HG03066 (cell line): ENCODE measurements at regions not wholly inside any gene's neighbourhood (a gene's known extent, or its start where the extent isn't known, plus 50 kb on each side); places are given as distances from the start of the nearest gene placed in this dataset.
A peak's percentile ranks its signal among the peaks of the same experiment; 100 is the strongest.
"Not testable (repeated sequence)": the region's sequence is repeated elsewhere in the genome, so short reads cannot be mapped to it uniquely, and the experiment has no call there.

ENCODE experiments used
- ATAC-seq: cut with Tn5 transposase; IDR thresholded peaks from one replicate; pipeline ENCODE4 v1.9.1; 2021; ENCODE audit warnings: low read depth; ENCODE audit not compliant: unreplicated experiment

DNA sequence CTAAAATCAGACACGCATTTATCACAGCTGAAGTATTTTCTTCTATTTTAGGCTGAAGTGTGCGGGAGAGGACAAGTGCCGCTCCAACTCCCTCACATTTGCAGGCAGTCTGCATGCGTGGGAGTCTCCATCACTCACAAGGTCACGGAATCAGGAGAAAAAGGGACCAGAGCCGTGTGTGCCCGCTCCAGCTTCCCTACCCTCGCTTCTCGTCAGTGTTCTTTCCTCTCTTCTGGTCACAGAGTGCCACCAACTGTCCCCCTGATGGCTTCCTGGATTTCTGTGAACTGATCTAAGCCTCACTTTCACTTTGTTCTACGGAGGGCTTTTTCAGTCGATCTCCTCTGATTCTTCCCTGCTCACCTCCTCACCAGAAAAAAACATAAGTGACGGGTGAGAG, 407.4 kb upstream of the AADAT start:
- ATAC-seq: no peak

DNA sequence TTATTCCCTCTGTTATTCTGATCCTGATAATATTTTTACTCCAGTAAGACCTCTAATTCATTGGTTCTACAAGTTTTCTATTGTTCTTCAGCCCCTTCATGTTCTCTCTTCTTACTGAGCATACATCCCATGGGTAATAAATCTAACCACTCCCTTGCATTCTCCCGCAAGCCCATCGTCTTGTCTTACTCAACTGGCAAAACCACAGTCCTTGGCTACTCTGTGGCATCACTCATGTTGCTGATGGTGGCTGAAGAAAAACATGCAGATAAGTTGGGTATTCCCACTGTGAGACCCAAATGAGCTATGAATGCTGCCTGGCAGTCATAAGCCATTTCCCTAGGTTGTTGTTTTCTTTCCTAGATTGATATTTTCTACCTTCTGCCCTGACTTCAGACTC, 402.2 kb upstream of the AADAT start:
- no peak for ATAC-seq

DNA sequence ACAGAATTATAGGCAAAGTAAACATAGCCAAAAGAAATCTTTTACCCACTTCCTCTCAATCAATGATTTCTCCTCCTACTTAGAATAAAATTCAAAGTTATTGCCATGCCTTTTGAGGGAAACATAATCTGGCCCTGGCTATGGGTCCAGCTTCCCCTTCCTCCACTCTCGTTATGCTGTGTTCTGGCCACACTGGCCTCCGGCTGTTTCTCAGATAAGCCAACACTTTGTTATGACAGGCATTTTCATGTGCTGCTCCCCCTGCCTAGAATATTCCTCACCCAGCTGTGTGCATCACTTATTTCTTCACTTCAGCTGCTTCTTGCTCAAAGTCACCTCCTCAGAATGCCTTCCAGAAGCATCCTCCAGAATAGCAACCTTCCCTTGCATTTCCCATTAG, 386.6 kb upstream of the AADAT start:
- no peak for ATAC-seq

DNA sequence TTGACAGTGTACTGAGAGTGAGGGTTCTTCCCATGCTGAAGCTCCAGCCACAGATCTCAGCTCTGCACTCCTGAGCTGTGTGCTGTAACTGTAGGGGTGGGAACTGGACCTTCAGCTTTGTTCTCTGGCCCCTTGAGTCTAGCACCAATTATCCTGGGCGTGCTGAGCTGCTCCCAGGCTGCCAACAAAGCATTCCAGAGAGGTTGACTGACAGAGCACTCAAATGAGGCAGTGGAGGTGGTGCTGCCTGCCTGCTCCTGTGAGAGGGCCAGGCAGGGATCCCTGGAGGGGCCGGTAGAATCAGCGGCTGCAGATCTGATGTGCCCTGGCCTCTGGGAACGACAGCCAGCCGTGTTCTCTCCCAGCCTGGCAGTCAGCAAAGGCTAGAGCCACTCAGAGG, 375.7 kb upstream of the AADAT start:
- ATAC-seq: no peak

DNA sequence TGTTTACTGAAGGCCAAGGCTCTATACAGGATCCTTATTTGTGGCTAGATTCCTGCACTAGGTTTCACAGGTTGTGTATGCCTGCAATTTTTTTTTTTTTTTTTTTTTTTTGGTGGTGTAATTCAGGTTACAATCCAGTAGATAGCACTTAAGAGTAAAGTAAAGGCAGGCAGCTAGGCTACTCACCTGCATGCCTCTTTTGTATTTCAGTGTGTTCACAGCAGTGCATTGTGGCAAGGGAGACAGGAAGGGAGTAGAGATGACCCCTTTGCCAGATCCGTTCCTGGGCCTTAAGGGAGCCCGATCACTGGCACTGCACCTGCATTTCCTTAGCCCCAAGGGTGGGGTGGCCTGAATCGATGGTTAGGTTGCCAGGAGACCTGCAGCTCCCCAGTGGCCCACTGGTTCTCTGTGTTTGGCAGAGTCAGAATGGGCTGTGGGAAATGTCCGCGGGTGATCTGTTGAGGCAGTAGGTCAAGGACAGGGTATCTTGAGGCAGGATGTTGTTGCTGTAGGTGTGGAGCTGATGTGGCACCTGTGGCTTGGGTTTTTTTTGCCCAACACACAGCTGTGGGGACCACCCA, 374.9 kb upstream of the AADAT start:
- ATAC-seq: no peak

DNA sequence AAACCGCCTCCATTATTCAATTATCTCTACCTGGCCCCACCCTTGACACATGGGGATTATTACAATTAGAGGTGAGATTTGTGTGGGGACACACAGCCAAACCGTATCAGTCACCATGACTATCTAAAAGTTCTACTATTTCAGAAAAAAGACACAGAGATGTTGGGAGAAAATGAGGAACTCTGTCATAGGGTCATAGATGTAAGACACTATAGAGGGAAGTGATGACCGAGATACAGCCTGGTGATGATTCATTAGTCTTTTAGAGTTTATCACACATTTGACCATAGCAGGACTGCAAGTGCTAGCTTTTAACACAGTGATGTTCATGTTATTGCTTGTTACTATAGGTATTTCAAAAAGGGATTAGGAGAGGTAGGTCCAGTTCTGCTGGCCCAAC, 357.0 kb upstream of the AADAT start:
- no peak for ATAC-seq

DNA sequence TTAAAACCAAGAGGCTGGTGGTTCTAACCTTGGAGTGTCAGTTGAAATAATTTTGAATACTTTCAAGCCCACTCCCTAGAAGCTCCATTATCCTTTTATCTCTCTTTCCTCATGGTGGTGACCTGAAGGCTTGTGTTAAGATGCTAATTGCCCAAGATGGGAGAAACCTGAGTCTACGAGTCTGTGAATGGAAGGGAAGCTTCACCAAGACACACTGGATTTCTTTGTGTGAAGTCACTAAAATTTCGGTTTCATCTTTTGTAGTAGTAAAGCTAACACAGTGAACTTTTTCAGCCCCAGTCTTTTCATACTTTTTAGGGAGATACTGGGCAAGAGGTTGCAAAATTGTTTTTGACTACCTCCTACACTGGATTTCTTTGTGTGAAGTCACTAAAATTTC, 351.4 kb upstream of the AADAT start:
- not testable (repeated sequence) for ATAC-seq

DNA sequence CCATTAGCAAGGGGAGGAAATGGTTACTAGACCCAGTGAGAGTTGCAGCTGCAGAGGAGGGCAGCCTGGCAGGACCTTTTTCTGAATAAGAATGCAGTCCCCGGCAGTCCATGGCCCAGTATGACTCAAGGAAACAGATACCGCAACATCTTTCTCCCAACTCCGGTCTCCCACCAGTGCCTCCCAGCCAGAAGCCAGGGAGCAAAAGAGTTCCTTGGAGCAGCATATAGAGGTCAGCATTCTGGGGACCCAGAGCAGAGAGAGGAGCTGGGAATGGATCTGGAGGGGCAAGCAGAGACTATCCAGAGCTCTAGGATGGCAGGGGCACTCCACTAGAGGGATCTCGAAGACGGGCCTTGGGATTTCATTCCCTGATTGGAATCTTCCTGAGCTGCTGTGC, 339.2 kb upstream of the AADAT start:
- no peak for ATAC-seq

DNA sequence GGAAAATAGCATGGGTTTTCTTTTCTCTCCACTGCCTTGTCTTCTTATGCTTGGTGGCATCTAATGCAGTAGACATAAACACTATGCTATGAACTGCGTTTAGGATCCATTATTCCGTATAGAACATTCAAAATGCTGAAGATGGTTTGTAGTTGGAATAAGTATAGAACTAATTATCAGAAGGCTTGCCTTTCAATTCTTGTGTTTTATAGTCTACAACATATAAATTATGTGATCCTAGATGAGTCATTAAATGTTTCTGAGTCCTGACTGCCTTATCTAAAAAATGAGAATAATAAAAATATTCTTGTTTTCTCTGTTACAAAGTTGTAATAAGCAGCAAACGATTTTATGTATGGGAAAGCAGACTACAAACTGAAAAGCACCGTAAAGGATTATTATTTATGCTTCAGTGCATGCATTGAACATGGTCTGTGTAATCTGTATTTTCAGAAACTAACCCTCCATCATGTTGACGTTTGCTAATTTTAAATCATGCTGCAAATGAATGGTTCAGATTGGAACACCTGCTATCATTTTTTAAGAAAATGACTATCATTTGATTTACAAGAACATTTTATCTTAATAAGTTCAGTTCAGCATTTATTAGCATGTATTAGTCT, 335.9 kb upstream of the AADAT start:
- ATAC-seq: no peak

DNA sequence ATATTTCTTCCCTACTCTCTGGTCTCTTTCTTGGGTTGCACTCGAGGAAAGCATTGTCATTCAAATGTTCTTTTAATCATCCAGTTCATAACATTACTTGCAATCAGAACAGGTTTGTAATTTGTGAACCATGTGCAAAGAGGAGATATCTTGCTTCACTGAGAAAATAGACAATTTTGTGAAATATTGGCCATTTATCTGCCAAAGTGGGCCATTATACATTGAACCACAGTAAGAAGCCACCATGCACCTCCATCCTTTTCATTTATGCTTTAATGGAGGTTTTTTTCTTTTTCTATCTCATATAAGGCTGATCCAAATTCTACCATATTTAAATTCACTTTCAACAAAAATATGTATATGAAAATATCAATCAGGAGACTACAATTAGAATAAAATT, 335.3 kb upstream of the AADAT start:
- ATAC-seq: no peak

DNA sequence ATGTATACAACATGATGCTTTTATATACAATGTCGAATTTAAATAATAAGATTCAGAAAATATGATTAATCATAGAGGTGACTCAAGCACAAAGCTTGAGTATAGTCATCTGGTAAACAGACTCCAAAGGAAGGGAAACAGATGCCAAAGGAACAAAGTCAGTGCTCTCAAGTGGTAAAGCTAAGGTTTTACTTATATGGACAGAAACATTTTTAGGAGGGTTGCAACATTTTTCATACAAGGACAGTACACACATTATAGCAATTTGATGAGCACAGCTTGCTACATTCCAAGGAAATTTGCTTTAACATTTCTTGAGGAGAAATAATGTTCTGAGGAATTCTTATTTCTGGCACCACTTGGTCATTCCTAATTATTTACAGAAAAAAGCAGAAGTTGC, 333.4 kb upstream of the AADAT start:
- ATAC-seq: no peak

DNA sequence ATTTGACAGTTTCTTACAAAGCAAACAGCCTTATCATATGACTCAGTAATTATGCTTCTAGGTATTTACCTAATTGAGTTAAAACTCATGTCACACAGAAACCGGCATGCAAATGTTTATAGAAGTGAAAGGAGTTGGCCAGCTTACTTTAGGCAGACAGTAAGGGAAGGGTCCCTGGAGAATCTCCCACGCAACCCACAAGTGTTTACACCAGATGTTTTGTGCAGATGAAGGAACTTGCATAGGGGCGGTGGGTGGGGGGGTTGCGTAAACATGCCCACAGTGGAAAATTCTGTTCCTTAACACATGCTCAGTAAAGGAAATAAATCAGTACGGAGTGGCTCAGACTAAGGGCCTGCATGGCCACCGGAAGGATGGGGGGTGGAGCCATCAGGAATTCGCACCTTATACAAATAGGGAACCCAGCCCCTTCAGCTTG, 330.5 kb upstream of the AADAT start:
- ATAC-seq: peak; percentile 73

DNA sequence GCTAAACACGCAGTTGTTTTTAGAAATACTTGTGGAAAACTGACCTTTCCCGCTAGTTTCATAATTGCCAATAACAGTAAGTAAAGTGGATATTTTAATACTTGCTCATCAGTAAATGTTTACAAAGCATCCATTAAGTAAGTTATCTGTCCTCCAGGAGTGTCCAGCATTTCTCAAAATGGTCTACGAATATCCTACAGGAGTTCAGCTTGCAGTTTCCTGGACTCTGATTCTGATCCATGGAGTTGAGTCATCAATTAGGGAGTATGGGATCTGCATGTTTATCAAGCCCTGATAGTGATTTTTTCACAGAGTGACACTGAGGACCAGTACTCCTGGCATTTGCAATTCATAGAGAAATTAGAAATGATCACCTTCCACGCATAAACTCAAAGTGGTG, 325.2 kb upstream of the AADAT start:
- no peak for ATAC-seq

DNA sequence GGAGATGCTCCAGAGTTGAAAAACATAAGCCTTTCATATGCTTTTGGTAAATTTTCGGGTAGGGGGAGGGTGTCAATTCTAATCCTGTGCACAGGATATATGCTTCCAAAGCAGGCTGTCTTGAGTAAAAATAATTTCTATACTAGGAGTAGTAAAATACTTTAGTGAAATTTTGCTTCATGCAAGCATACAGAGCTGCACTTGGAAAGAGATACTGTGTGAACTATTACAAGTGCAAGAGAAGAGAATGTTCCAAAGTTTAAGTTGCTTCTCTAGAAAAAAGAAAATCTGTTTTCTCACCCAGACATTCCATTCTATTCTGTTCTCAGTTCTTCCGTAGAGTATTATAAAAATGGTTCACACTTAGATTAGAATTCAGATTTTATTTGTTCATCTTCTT, 324.6 kb upstream of the AADAT start:
- ATAC-seq: no peak

DNA sequence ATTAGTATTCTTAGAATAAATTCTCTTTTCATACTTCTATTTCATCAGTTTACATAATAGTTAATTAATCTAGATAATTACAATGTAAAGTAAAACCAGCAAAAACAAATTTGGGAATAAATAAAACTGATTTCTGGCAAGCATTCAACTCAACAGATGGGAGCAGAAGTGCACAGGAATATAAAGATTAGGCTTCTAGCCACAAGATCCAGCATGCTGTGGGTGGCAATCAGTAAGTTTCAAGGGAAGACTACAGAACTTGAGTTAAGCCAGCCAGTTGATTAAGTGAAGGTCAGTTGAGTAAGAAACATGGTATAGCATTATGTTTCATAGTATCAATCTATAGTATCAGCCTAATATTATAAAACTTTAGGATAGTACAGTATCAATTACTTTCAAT, 324.2 kb upstream of the AADAT start:
- no peak for ATAC-seq

DNA sequence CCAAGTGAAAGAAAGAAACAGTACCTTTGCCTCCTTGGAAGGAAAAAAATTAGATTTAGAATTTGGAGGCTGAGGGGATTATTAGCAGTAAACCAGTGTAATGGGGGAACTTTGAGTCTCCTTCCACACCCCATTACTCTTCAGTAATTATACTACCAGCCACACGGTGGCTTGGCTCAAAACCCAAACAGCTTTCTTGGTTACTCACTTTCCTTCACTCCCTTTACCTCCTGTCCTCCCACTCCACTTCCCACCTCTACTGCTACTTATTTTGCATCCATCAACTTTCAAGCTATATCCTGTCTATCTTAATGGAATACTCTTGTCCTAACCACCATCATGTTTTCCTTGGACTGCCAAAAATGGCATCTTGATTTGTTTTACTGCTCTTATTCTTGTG, 310.6 kb upstream of the AADAT start:
- no peak for ATAC-seq

DNA sequence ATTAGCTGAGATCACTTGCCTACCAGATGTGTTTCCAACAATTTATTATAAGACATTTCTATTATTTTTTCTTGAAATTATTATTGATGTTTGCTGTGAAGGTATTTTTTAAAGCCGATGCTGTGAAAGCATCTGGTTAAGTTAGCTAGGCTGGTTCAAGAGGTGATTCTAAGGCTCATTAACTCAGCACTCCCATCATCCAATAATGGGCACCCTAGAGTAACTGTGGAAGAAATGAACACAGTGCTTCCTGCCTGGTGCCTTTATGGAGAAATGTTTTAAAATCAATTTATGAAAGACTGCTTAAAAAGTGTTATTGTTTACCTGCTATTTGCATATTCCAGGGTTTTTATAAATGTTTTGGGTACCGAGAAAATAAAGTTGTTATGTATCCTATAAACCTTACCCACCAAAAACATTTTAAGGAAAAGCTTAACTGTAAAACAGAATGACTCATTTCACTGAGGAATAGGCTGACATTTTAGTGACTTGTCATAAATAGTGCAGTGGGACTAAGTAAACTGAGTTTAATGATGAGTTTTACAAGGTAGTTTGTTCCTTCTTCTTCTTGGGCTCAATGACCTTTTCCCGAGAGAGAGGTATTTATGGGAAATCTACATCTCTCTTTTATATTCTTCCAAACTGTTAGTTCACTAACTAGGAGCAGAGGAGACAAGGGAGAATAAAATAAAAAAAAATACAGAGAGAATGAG, 310.0 kb upstream of the AADAT start:
- no peak for ATAC-seq

DNA sequence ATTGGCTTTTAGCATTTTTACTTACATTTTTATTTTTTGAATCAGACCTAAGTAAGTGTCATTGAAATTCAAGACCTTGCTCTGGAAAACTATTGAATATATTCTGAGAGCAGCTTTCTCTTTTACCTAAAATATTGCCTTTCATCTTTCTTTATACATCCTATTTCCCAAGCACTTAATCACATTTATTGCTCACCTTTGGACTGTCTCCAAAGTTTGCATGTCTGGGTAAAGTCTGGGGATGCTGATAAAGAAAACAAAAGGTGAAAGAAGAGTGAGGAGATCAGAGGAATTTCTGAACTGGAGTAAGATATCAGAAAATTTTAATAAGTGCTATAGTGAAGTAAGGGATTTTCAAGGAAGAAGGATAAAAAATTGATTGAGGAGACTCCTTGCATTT, 308.5 kb upstream of the AADAT start:
- no peak for ATAC-seq

DNA sequence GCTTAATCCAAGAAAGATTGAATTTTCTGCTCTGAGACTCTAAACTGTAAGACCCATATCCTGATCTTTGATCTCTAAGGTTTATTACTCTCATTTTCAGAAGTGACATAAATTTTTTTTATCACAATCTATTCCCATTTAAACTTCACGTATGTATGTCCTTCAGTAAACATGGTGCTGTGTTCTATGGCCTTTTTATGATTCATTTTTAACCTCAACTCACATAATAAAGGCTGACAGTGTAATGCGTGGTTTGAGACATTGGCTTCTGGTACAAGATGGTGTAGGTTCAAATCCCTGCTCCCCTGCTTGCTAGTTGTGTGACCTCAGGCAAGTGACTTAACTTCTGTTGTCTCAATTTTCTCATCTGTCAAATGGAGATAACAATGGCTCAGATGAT, 306.0 kb upstream of the AADAT start:
- ATAC-seq: no peak

DNA sequence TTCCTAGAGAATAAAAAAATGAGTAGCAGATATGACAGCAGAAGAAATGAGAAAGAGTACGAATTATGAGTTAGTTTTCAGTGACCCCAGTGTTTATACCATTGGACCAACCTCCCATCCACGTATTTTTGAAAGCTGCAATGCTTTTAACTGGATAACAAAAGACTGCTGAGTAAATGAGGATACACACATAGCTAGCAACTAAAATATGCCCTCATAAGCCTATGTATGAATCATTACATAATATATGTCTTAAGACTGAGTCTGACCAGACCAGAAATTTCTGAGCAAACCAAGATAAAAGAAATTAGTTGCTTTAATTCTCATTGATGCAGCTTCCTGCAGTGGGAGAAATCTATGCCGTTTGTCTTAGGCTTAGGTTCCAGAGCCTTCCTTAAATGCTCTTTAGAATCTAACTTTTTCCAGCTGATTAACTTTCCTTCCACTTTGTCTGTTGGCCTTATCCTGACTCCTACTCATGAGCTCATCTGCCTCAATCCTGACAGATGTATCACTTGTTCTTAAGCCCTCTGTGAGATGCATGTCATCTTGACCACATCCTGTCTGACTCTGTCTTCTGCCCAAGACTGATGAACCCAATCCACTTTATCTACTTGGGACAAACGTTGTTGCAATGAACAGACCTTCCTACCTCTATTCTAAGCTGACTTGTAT, 301.4 kb upstream of the AADAT start:
- no peak for ATAC-seq

DNA sequence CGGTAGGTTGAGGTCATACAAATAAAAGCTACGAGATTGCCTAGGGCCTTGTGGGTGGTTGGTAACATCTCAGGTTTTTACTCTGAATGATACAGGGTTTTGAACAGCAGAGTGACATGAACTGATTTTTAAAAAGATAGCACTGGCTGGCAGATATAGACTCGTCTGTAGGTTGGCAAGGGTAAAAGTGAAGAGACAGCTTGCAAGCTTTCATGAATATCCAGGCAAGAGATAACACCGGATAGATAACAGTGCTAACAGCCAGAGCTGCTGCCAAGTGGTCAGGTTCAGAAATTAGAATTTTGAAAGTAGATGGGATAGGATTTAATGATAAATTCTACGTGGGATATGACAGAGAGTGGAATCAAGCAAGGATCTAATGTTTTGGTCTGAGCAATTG, 299.7 kb upstream of the AADAT start:
- no peak for ATAC-seq

DNA sequence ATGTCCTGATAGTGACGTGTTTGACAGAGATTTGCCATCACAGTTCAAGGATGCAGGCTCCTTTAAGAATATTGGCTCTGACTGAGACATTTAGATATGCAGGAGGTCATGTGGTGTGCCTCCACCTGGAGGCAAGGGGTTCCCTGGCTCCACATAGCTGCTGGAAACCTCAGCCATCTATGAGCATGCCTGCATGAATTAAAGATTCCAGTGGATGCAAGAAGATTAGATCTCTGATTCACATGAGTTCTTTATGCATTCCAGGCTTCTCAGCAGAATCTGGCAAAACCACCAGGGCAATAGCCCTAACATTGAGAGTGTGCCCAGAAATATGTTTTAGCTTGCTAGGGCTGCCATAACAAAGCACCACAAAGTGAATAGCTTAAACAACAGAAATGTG, 298.5 kb upstream of the AADAT start:
- ATAC-seq: no peak
